ENCODE measurements at regions not wholly inside any gene's neighbourhood (a gene's known extent, or its start where the extent isn't known, plus 50 kb on each side); places are given as distances from the start of the nearest gene placed in this dataset.
A peak's percentile ranks its signal among the peaks of the same experiment; 100 is the strongest.

DNA sequence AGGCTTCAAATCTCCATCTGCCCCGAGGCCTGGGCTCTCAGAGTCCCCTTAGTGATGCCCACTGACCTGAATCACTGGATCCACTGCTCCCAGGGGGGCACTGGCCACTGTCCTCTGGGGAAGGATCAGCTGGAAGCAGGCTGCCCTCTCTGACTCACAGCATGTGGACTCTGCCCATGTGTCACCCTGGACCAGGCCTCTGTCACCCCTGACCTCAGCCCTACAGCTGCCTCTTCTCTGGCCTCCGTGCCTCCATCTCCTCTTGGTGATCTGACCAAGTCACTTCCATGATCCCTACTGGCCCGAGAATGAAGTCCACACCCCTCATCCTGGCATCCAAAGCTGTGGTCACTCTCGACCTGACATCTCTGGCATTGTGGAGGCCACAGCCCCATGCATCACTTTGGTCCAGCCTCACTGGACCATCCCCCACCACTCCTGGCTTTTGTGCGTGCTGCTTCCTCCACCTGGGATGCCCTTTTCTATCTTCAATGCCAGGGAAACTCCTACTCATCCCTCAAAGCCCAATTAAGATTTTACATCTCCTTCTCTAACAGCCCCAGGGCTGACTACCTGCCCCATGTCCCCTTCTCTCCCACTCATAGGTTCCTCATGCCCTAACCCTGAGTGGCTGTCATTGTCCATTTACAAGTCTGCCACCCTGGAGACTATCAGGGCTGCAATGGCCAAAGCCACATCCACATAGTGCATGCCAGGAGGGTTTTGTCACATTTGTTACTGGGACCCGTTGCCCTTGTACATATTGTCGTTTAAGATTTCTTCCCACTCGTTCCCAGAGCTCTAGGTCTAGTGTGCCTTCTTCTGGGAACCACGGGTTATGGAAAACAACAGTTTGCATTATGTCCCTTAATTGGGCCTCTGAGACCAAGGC is 685.0 kb downstream of the MATN1 start:
- peaks cover 0 to 4% (median 0%) of the 10 kb centered on the region in 4 donors for H3K4me1 ChIP-seq (ENCODE audit: control insufficient read depth in 4 of 4, insufficient read depth in 4 of 4, low read length in 3 of 4)
- peaks cover 0 to 3% (median 0%) of the 10 kb centered on the region in 4 donors for H3K9me3 ChIP-seq (ENCODE audit: control insufficient read depth in 4 of 4, low read length in 3 of 4)
- TF ChIP-seq FOXA2 (IDR thresholded peaks at IDR 0.05), result no peak
- TF ChIP-seq TAF1 (conservative IDR thresholded peaks at IDR 0.05), result no peak
- TF ChIP-seq, protein P1, sequence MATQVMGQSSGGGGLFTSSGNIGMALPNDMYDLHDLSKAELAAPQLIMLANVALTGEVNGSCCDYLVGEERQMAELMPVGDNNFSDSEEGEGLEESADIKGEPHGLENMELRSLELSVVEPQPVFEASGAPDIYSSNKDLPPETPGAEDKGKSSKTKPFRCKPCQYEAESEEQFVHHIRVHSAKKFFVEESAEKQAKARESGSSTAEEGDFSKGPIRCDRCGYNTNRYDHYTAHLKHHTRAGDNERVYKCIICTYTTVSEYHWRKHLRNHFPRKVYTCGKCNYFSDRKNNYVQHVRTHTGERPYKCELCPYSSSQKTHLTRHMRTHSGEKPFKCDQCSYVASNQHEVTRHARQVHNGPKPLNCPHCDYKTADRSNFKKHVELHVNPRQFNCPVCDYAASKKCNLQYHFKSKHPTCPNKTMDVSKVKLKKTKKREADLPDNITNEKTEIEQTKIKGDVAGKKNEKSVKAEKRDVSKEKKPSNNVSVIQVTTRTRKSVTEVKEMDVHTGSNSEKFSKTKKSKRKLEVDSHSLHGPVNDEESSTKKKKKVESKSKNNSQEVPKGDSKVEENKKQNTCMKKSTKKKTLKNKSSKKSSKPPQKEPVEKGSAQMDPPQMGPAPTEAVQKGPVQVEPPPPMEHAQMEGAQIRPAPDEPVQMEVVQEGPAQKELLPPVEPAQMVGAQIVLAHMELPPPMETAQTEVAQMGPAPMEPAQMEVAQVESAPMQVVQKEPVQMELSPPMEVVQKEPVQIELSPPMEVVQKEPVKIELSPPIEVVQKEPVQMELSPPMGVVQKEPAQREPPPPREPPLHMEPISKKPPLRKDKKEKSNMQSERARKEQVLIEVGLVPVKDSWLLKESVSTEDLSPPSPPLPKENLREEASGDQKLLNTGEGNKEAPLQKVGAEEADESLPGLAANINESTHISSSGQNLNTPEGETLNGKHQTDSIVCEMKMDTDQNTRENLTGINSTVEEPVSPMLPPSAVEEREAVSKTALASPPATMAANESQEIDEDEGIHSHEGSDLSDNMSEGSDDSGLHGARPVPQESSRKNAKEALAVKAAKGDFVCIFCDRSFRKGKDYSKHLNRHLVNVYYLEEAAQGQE (IDR thresholded peaks at IDR 0.05), result no peak
- TF ChIP-seq JUND (IDR thresholded peaks at IDR 0.05), result no peak
- TF ChIP-seq FOXA1 (IDR thresholded peaks at IDR 0.05), result no peak
- TF ChIP-seq, protein P2, sequence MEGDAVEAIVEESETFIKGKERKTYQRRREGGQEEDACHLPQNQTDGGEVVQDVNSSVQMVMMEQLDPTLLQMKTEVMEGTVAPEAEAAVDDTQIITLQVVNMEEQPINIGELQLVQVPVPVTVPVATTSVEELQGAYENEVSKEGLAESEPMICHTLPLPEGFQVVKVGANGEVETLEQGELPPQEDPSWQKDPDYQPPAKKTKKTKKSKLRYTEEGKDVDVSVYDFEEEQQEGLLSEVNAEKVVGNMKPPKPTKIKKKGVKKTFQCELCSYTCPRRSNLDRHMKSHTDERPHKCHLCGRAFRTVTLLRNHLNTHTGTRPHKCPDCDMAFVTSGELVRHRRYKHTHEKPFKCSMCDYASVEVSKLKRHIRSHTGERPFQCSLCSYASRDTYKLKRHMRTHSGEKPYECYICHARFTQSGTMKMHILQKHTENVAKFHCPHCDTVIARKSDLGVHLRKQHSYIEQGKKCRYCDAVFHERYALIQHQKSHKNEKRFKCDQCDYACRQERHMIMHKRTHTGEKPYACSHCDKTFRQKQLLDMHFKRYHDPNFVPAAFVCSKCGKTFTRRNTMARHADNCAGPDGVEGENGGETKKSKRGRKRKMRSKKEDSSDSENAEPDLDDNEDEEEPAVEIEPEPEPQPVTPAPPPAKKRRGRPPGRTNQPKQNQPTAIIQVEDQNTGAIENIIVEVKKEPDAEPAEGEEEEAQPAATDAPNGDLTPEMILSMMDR (IDR thresholded peaks at IDR 0.05; ENCODE audit: low read depth, low read length, missing input control), result no peak
- TF ChIP-seq, protein P3, sequence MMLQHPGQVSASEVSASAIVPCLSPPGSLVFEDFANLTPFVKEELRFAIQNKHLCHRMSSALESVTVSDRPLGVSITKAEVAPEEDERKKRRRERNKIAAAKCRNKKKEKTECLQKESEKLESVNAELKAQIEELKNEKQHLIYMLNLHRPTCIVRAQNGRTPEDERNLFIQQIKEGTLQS (IDR thresholded peaks at IDR 0.05), result no peak
- no peak for TF ChIP-seq EGR1 (IDR thresholded peaks at IDR 0.05; ENCODE audit: low read depth in 2 of 2)
- TF ChIP-seq RXRA (IDR thresholded peaks at IDR 0.05), result no peak
- no peak for TF ChIP-seq HNF4A (conservative IDR thresholded peaks at IDR 0.05)
- no peak for TF ChIP-seq SP1 (IDR thresholded peaks at IDR 0.05)
- no peak for TF ChIP-seq YY1 (IDR thresholded peaks at IDR 0.05)
- TF ChIP-seq, protein P4, sequence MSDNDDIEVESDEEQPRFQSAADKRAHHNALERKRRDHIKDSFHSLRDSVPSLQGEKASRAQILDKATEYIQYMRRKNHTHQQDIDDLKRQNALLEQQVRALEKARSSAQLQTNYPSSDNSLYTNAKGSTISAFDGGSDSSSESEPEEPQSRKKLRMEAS (IDR thresholded peaks at IDR 0.05), result no peak
- TF ChIP-seq GABPA (IDR thresholded peaks at IDR 0.05 in 1 of 2, conservative IDR thresholded peaks at IDR 0.05 in 1 of 2), result no peak
- no peak for TF ChIP-seq RAD21 (IDR thresholded peaks at IDR 0.05)
- TF ChIP-seq, protein P5, sequence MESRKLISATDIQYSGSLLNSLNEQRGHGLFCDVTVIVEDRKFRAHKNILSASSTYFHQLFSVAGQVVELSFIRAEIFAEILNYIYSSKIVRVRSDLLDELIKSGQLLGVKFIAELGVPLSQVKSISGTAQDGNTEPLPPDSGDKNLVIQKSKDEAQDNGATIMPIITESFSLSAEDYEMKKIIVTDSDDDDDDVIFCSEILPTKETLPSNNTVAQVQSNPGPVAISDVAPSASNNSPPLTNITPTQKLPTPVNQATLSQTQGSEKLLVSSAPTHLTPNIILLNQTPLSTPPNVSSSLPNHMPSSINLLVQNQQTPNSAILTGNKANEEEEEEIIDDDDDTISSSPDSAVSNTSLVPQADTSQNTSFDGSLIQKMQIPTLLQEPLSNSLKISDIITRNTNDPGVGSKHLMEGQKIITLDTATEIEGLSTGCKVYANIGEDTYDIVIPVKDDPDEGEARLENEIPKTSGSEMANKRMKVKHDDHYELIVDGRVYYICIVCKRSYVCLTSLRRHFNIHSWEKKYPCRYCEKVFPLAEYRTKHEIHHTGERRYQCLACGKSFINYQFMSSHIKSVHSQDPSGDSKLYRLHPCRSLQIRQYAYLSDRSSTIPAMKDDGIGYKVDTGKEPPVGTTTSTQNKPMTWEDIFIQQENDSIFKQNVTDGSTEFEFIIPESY (IDR thresholded peaks at IDR 0.05), result no peak
- no peak for TF ChIP-seq HNF4G (IDR thresholded peaks at IDR 0.05)
- no peak for TF ChIP-seq NR2F2 (IDR thresholded peaks at IDR 0.05)
- H3K27ac ChIP-seq (ENCODE audit: low read depth in 1 of 2, low read length in 2 of 2), result no peak overlapping the region
- whole genome bisulfite sequencing, result 86% methylated on average over 9 of the region's 9 CpGs
- H3K9ac ChIP-seq (ENCODE audit: low read depth in 1 of 2, low read length in 2 of 2), result no peak overlapping the region
- no peaks in the 10 kb centered on the region for H3K27me3 ChIP-seq (ENCODE audit: control insufficient read depth in 4 of 4, insufficient read depth in 4 of 4, low read length in 3 of 4)
- no peaks in the 10 kb centered on the region for H3K36me3 ChIP-seq (ENCODE audit: control insufficient read depth in 4 of 4, insufficient read depth in 3 of 4, low read depth in 1 of 4, low read length in 3 of 4)
- peak; percentile 12 for DNase-seq (ENCODE audit: low spot score)
- no peak overlapping the region for H3K4me3 ChIP-seq (ENCODE audit: low read depth in 1 of 3, low read length in 3 of 3)
